GM21390 (cell line): ENCODE measurements at regions not wholly inside any gene's neighbourhood (a gene's known extent, or its start where the extent isn't known, plus 50 kb on each side); places are given as distances from the start of the nearest gene placed in this dataset.
"Not testable (repeated sequence)": the region's sequence is repeated elsewhere in the genome, so short reads cannot be mapped to it uniquely, and the experiment has no call there.

Experiments
- ATAC-seq: cut with Tn5 transposase; IDR thresholded peaks from one replicate; pipeline ENCODE4 v1.9.1; 2021; ENCODE audit not compliant: unreplicated experiment

GRCh38 chr5:97915106-97915505 is 732.1 kb upstream of the RIOK2 start:
- ATAC-seq = no peak

- no peak for ATAC-seq
Measured at GRCh38 chr5:97918057-97918456, 735.0 kb upstream of the RIOK2 start.

GRCh38 chr5:97918620-97919019 is 735.6 kb upstream of the RIOK2 start:
- no peak for ATAC-seq

GRCh38 chr5:97919719-97920118 is 736.7 kb upstream of the RIOK2 start:
- ATAC-seq = no peak

GRCh38 chr5:97922776-97923175 is 739.7 kb upstream of the RIOK2 start:
- ATAC-seq = no peak

- ATAC-seq = peak; percentile 47
Measured at GRCh38 chr5:97923496-97923895, 740.4 kb upstream of the RIOK2 start.

- no peak for ATAC-seq
Measured at GRCh38 chr5:97923997-97924396, 741.0 kb upstream of the RIOK2 start.

- ATAC-seq = no peak
Measured at GRCh38 chr5:97929383-97929782, 746.3 kb upstream of the RIOK2 start.

GRCh38 chr5:97931829-97932228 is 748.8 kb upstream of the RIOK2 start:
- ATAC-seq = no peak

GRCh38 chr5:97936231-97936630 is 753.2 kb upstream of the RIOK2 start:
- ATAC-seq = no peak

GRCh38 chr5:97937846-97938245 is 754.8 kb upstream of the RIOK2 start:
- no peak for ATAC-seq

GRCh38 chr5:97943036-97943435 is 760.0 kb upstream of the RIOK2 start:
- ATAC-seq = no peak

GRCh38 chr5:97951139-97951538 is 768.1 kb upstream of the RIOK2 start:
- ATAC-seq = no peak

GRCh38 chr5:97955450-97955849 is 772.4 kb upstream of the RIOK2 start:
- ATAC-seq = no peak

GRCh38 chr5:97967292-97967691 is 784.2 kb upstream of the RIOK2 start:
- ATAC-seq = no peak

GRCh38 chr5:97968346-97968745 is 785.3 kb upstream of the RIOK2 start:
- no peak for ATAC-seq

GRCh38 chr5:97979740-97980139 is 793.7 kb upstream of the RGMB start:
- ATAC-seq = no peak

GRCh38 chr5:97980291-97980690 is 793.2 kb upstream of the RGMB start:
- no peak for ATAC-seq

- ATAC-seq = no peak
Measured at GRCh38 chr5:97986069-97986468, 787.4 kb upstream of the RGMB start.

GRCh38 chr5:97991236-97991635 is 782.2 kb upstream of the RGMB start:
- no peak for ATAC-seq

GRCh38 chr5:97998941-97999340 is 774.5 kb upstream of the RGMB start:
- no peak for ATAC-seq

- no peak for ATAC-seq
Measured at GRCh38 chr5:98004463-98004862, 769.0 kb upstream of the RGMB start.

GRCh38 chr5:98016771-98017170 is 756.7 kb upstream of the RGMB start:
- ATAC-seq = no peak

- not testable (repeated sequence) for ATAC-seq
Measured at GRCh38 chr5:98030273-98030672, 743.2 kb upstream of the RGMB start.
